GM23248 (cell line): ENCODE measurements at regions not wholly inside any gene's neighbourhood (a gene's known extent, or its start where the extent isn't known, plus 50 kb on each side); places are given as distances from the start of the nearest gene placed in this dataset.

ENCODE experiments used
- EZH2 ChIP-seq: fragments of 200-600 bp; sonication (generic); IDR thresholded peaks from 2 replicates; pipeline ENCODE4 v1.6.1; 2018; ENCODE audit warnings: antibody characterized with exemption, mild to moderate bottlenecking; ENCODE audit not compliant: insufficient read depth, poor library complexity, severe bottlenecking
- EZH2phosphoT487 ChIP-seq: fragments of 200-600 bp; sonication (generic); IDR thresholded peaks from 2 replicates; pipeline ENCODE4 v1.6.1; 2018; ENCODE audit warnings: antibody characterized with exemption, moderate library complexity, mild to moderate bottlenecking, low read depth; ENCODE audit not compliant: insufficient read depth

DNA sequence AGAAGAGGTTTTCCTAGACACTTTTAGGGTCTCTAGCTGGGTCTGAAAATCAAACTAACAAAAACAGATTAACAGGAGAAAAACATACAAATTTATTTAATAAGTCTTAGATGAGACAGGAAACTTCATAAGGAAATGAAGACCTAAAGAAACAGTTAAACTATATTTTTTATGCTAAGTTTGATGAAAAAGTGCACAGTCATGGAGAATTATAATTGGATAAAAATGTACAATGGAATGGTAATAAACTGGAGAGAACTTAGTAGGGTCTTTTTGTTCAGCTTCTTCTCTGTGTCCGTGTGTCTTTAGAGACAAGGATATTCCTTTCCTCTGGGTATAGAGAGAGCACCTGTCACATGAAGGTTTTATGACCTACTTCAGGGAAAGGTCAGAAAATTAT is 323.4 kb downstream of the RAB38 start:
- TF ChIP-seq EZH2, result no peak
- no peak for TF ChIP-seq EZH2phosphoT487
